ENCODE measurements at regions not wholly inside any gene's neighbourhood (a gene's known extent, or its start where the extent isn't known, plus 50 kb on each side); places are given as distances from the start of the nearest gene placed in this dataset.
"Not testable (repeated sequence)": the region's sequence is repeated elsewhere in the genome, so short reads cannot be mapped to it uniquely, and the experiment has no call there.

GRCh38 chrX:66902081-66902480, 263.2 kb upstream of the EDA2R start:
- DNase-seq: no peak

GRCh38 chrX:66900886-66901285, 262.0 kb upstream of the EDA2R start:
- no peak for DNase-seq

GRCh38 chrX:66892004-66892403, 253.1 kb upstream of the EDA2R start:
- DNase-seq: no peak

GRCh38 chrX:66889418-66889817, 250.5 kb upstream of the EDA2R start:
- DNase-seq: no peak

GRCh38 chrX:66882101-66882500, 243.2 kb upstream of the EDA2R start:
- no peak for DNase-seq

- no peak for DNase-seq
These were observed 237.9 kb upstream of the EDA2R start for GRCh38 chrX:66876776-66877175.

- DNase-seq: no peak
These were observed 233.9 kb upstream of the EDA2R start for GRCh38 chrX:66872771-66873170.

- DNase-seq: no peak
These were observed 224.8 kb upstream of the EDA2R start for GRCh38 chrX:66863721-66864120.

GRCh38 chrX:66833426-66833825, 194.5 kb upstream of the EDA2R start:
- DNase-seq: no peak

- DNase-seq: no peak
These were observed 176.3 kb upstream of the EDA2R start for GRCh38 chrX:66815227-66815626.

- not testable (repeated sequence) for DNase-seq
These were observed 155.6 kb upstream of the EDA2R start for GRCh38 chrX:66794514-66794913.

GRCh38 chrX:66766318-66766717, 127.4 kb upstream of the EDA2R start:
- DNase-seq: no peak

- peak; percentile 0 for DNase-seq
These were observed 121.8 kb upstream of the EDA2R start for GRCh38 chrX:66760651-66761050.

GRCh38 chrX:66756717-66757116, 117.8 kb upstream of the EDA2R start:
- DNase-seq: no peak

- no peak for DNase-seq
These were observed 112.4 kb upstream of the EDA2R start for GRCh38 chrX:66751136-66751782.

GRCh38 chrX:66744519-66744918, 105.6 kb upstream of the EDA2R start:
- not testable (repeated sequence) for DNase-seq

GRCh38 chrX:66731398-66731797, 92.5 kb upstream of the EDA2R start:
- peak; percentile 40 for DNase-seq

GRCh38 chrX:66728818-66729271, 90.0 kb upstream of the EDA2R start:
- DNase-seq: peak; percentile 74

- peak; percentile 23 for DNase-seq
These were observed 79.0 kb upstream of the EDA2R start for GRCh38 chrX:66717926-66718325.

- no peak for DNase-seq
These were observed 59.7 kb upstream of the EDA2R start for GRCh38 chrX:66698273-66699204.

GRCh38 chrX:66692512-66692911, 53.6 kb upstream of the EDA2R start:
- DNase-seq: not testable (repeated sequence)

Measured in EL (cell line).